Pulmonary artery endothelial cell (primary cell): ENCODE measurements at regions not wholly inside any gene's neighbourhood (a gene's known extent, or its start where the extent isn't known, plus 50 kb on each side); places are given as distances from the start of the nearest gene placed in this dataset.
"Not testable (repeated sequence)": the region's sequence is repeated elsewhere in the genome, so short reads cannot be mapped to it uniquely, and the experiment has no call there.

Experiments
- DNase-seq: peaks from one replicate; pipeline ENCODE4 v3.0.0-alpha.2; 2011; ENCODE audit warnings: low read depth, low spot score

GRCh38 chr13:39803156-39803555 is 147.7 kb downstream of the COG6 start:
- DNase-seq = no peak

- no peak for DNase-seq
Observed at GRCh38 chr13:39803851-39804250, 148.4 kb downstream of the COG6 start.

- no peak for DNase-seq
Observed at GRCh38 chr13:39804332-39805210, 149.1 kb downstream of the COG6 start.

- DNase-seq = no peak
Observed at GRCh38 chr13:39809466-39809865, 154.0 kb downstream of the COG6 start.

GRCh38 chr13:39810091-39810877 is 154.8 kb downstream of the COG6 start:
- no peak for DNase-seq

GRCh38 chr13:39811051-39811450 is 155.6 kb downstream of the COG6 start:
- no peak for DNase-seq

GRCh38 chr13:39811696-39812095 is 156.2 kb downstream of the COG6 start:
- no peak for DNase-seq

GRCh38 chr13:39815345-39816111 is 160.1 kb downstream of the COG6 start:
- peak; percentile 26 for DNase-seq

- DNase-seq = no peak
Observed at GRCh38 chr13:39816936-39817335, 161.5 kb downstream of the COG6 start.

- no peak for DNase-seq
Observed at GRCh38 chr13:39818953-39819352, 163.5 kb downstream of the COG6 start.

GRCh38 chr13:39820606-39821005 is 165.1 kb downstream of the COG6 start:
- no peak for DNase-seq

- no peak for DNase-seq
Observed at GRCh38 chr13:39821977-39822376, 166.5 kb downstream of the COG6 start.

GRCh38 chr13:39822437-39822836 is 167.0 kb downstream of the COG6 start:
- DNase-seq = no peak

- DNase-seq = no peak
Observed at GRCh38 chr13:39823063-39823713, 167.7 kb downstream of the COG6 start.

GRCh38 chr13:39825886-39826285 is 170.4 kb downstream of the COG6 start:
- DNase-seq = no peak

- no peak for DNase-seq
Observed at GRCh38 chr13:39835253-39835652, 179.8 kb downstream of the COG6 start.

GRCh38 chr13:39836038-39836437 is 180.6 kb downstream of the COG6 start:
- no peak for DNase-seq

GRCh38 chr13:39837866-39838265 is 182.4 kb downstream of the COG6 start:
- DNase-seq = not testable (repeated sequence)

- no peak for DNase-seq
Observed at GRCh38 chr13:39840201-39840600, 184.7 kb downstream of the COG6 start.

- DNase-seq = no peak
Observed at GRCh38 chr13:39847336-39847735, 191.9 kb downstream of the COG6 start.

GRCh38 chr13:39855236-39855635 is 199.8 kb downstream of the COG6 start:
- no peak for DNase-seq
